ENCODE measurements at regions not wholly inside any gene's neighbourhood (a gene's known extent, or its start where the extent isn't known, plus 50 kb on each side); places are given as distances from the start of the nearest gene placed in this dataset.

DNA sequence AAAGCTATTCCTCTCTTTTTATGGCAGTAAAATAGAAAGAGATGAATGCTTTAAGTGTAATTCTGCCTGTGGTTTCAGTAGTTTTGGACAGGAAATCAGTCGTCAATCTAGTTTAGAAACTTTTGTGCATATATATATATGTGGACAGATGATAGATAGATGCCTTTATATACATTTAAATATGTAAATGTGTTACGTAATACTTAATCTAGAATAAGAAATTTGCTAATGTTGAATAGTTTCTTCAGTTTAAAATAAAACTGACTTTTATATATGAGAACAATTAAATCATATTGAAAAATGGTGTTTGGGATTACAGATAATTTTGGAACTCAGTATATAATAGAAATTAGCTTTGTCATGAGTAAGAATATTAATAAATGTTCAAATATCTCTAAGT, 1165.7 kb upstream of the NCAM2 start:
- no peak for DNase-seq (ENCODE audit: extremely low read depth, insufficient read length)
- TF ChIP-seq CTCF (IDR thresholded peaks at IDR 0.05; ENCODE audit: insufficient read depth, low read length, poor library complexity, severe bottlenecking), result no peak
- no peak overlapping the region for H3K4me3 ChIP-seq (replicated peaks; ENCODE audit: low read depth, low read length)
- no peaks in the 10 kb centered on the region for H3K36me3 ChIP-seq (ENCODE audit: control insufficient read depth, insufficient read depth, low read length)
- H3K27me3 ChIP-seq (replicated peaks; ENCODE audit: control insufficient read depth, insufficient read depth, low read length), result no peaks in the 10 kb centered on the region

- H3K27me3 ChIP-seq (replicated peaks; ENCODE audit: control insufficient read depth, insufficient read depth, low read length), result no peaks in the 10 kb centered on the region
- no peak for TF ChIP-seq CTCF (IDR thresholded peaks at IDR 0.05; ENCODE audit: insufficient read depth, low read length, poor library complexity, severe bottlenecking)
- H3K36me3 ChIP-seq (ENCODE audit: control insufficient read depth, insufficient read depth, low read length), result no peaks in the 10 kb centered on the region
- no peak for DNase-seq (ENCODE audit: extremely low read depth, insufficient read length)
- H3K4me3 ChIP-seq (replicated peaks; ENCODE audit: low read depth, low read length), result no peak overlapping the region
Observed at GRCh38 chr21:19833082-19833481, 1165.1 kb upstream of the NCAM2 start.

GRCh38 chr21:19842601-19843000, 1155.6 kb upstream of the NCAM2 start:
- H3K4me3 ChIP-seq (replicated peaks; ENCODE audit: low read depth, low read length), result no peak overlapping the region
- DNase-seq (ENCODE audit: extremely low read depth, insufficient read length), result no peak
- H3K36me3 ChIP-seq (ENCODE audit: control insufficient read depth, insufficient read depth, low read length), result no peaks in the 10 kb centered on the region
- TF ChIP-seq CTCF (IDR thresholded peaks at IDR 0.05; ENCODE audit: insufficient read depth, low read length, poor library complexity, severe bottlenecking), result no peak
- H3K27me3 ChIP-seq (replicated peaks; ENCODE audit: control insufficient read depth, insufficient read depth, low read length), result no peaks in the 10 kb centered on the region

DNA sequence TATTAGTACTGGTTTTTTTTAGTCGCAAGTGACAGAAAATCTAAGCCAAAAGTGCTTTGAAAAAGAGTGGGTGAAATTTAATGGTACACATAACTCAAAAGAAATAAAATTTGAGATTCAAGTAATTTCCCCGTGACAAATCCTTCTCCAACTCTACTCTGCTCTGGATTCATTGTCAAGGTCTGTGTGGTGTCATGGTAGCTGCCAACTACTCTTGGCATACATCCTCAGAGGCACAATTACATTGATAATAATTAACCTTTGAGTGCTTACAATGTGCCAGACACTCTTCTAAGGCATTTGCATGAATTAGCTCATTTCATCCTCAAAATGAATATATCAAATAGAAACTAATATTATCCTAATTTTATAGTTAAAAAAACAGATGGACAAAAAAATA, 1153.9 kb upstream of the NCAM2 start:
- no peak overlapping the region for H3K4me3 ChIP-seq (replicated peaks; ENCODE audit: low read depth, low read length)
- no peaks in the 10 kb centered on the region for H3K36me3 ChIP-seq (ENCODE audit: control insufficient read depth, insufficient read depth, low read length)
- TF ChIP-seq CTCF (IDR thresholded peaks at IDR 0.05; ENCODE audit: insufficient read depth, low read length, poor library complexity, severe bottlenecking), result no peak
- DNase-seq (ENCODE audit: extremely low read depth, insufficient read length), result no peak
- no peaks in the 10 kb centered on the region for H3K27me3 ChIP-seq (replicated peaks; ENCODE audit: control insufficient read depth, insufficient read depth, low read length)

DNA sequence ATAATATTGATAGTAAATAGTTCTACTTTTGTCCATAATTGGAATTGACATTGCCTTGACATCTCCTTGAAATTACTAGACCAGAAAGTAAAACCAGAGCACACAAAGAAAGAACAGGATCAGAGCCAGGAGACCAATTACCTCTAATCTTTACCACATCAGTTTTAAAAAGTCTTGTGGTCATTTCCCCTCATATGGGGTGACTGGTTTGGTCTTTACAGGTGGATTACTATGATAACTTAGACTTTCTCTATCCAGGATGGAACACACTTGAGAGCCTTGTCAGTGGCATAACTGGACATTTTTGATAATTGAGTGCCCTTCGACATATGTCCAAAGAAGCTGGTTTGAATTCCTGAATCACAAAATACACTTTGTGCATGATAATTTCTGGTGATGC, 1148.1 kb upstream of the NCAM2 start:
- Histone ChIP-seq H3K27me3 (replicated peaks; ENCODE audit: control insufficient read depth, insufficient read depth, low read length) (no peaks in the 10 kb centered on the region), H3K36me3 (ENCODE audit: control insufficient read depth, insufficient read depth, low read length) (no peaks in the 10 kb centered on the region), H3K4me3 (replicated peaks; ENCODE audit: low read depth, low read length) (no peak overlapping the region)
- no peak for TF ChIP-seq CTCF (IDR thresholded peaks at IDR 0.05; ENCODE audit: insufficient read depth, low read length, poor library complexity, severe bottlenecking)
- DNase-seq (ENCODE audit: extremely low read depth, insufficient read length), result no peak

DNA sequence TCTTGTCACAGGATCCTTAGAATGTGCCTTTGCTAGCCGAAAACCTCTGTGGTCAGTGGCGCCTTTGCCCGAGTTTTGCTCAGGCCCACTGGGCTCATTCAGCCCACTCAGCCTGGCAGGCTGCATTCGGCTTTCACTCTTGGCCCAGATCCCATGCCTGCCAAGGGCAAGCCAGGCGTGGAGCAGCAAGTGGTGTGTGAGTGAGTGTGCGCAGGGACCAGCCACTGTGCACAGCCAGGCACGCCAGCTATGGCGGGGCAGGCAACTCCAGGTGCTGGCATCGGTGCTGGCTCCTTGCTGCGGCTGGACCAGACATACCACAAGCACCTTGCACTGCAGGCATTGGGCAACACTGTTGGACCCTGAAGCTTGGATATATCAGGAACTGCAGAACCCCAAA, 1145.1 kb upstream of the NCAM2 start:
- TF ChIP-seq CTCF (IDR thresholded peaks at IDR 0.05; ENCODE audit: insufficient read depth, low read length, poor library complexity, severe bottlenecking), result no peak

More for the DNA sequence above, 1145.1 kb upstream of the NCAM2 start:
- no peaks in the 10 kb centered on the region for H3K36me3 ChIP-seq (ENCODE audit: control insufficient read depth, insufficient read depth, low read length)
- H3K4me3 ChIP-seq (replicated peaks; ENCODE audit: low read depth, low read length), result no peak overlapping the region
- H3K27me3 ChIP-seq (replicated peaks; ENCODE audit: control insufficient read depth, insufficient read depth, low read length), result no peaks in the 10 kb centered on the region
- DNase-seq (ENCODE audit: extremely low read depth, insufficient read length), result no peak

Measured in GM06990 (cell line).